OCI-LY1 (cell line): ENCODE measurements at regions not wholly inside any gene's neighbourhood (a gene's known extent, or its start where the extent isn't known, plus 50 kb on each side); places are given as distances from the start of the nearest gene placed in this dataset.

ENCODE experiments used
- H2AFZ ChIP-seq: fragments of 200-600 bp; sonication (generic), shearing (Covaris generic); 2 replicates; pipeline ENCODE4 v1.6.0; 2014; ENCODE audit warnings: antibody characterized with exemption, mild to moderate bottlenecking, low read length
- H3F3A ChIP-seq: fragments of 200-600 bp; sonication (generic), shearing (Covaris generic); 2 replicates; pipeline ENCODE4 v1.6.0; 2014; ENCODE audit warnings: mild to moderate bottlenecking, antibody characterized with exemption, low read length, moderate library complexity; ENCODE audit not compliant: insufficient read depth
- H3K27ac ChIP-seq: fragments of 200-600 bp; sonication (generic); 2 replicates; pipeline ENCODE4 v1.5.1; 2014; ENCODE audit warnings: low read length, mixed run types, mild to moderate bottlenecking, low read depth; ENCODE audit not compliant: poor library complexity, severe bottlenecking
- H3K27me3 ChIP-seq: fragments of 200-600 bp; sonication (generic); 2 replicates; pipeline ENCODE4 v1.6.0; 2014; ENCODE audit warnings: antibody characterized with exemption, mild to moderate bottlenecking, low read length, moderate library complexity; ENCODE audit not compliant: insufficient read depth
- H3K36me3 ChIP-seq: fragments of 200-600 bp; sonication (generic); 2 replicates; pipeline ENCODE4 v1.6.1; 2014; ENCODE audit warnings: mild to moderate bottlenecking, antibody characterized with exemption, low read length, moderate library complexity, mixed read lengths; ENCODE audit not compliant: insufficient read depth
- H3K4me1 ChIP-seq: fragments of 200-600 bp; sonication (generic); 2 replicates; pipeline ENCODE4 v1.5.1; 2014; ENCODE audit warnings: mild to moderate bottlenecking, low read length, moderate library complexity; ENCODE audit not compliant: insufficient read depth, severe bottlenecking
- H3K4me2 ChIP-seq: fragments of 200-600 bp; sonication (generic), shearing (Covaris generic); 2 replicates; pipeline ENCODE4 v1.6.1; 2014; ENCODE audit warnings: low read length
- H3K4me3 ChIP-seq: fragments of 200-600 bp; sonication (generic); 2 replicates; pipeline ENCODE4 v1.5.1; 2014; ENCODE audit warnings: low read length, low read depth, mild to moderate bottlenecking, mixed read lengths; ENCODE audit not compliant: poor library complexity, severe bottlenecking
- H3K79me2 ChIP-seq: fragments of 200-600 bp; shearing (Covaris generic); 2 replicates; pipeline ENCODE4 v1.6.1; 2016; ENCODE audit warnings: mixed run types, low read length, mixed read lengths; ENCODE audit not compliant: insufficient read depth
- H3K9ac ChIP-seq: fragments of 200-600 bp; sonication (generic), shearing (Covaris generic); 2 replicates; pipeline ENCODE4 v1.6.1; 2014; ENCODE audit warnings: mild to moderate bottlenecking, low read length, mixed read lengths
- H3K9me2 ChIP-seq: fragments of 200-600 bp; sonication (generic), shearing (Covaris generic); 2 replicates; pipeline ENCODE4 v1.6.1; 2014; ENCODE audit warnings: low read depth, mild to moderate bottlenecking, low read length, mixed read lengths
- H3K9me3 ChIP-seq: fragments of 200-600 bp; shearing (Covaris generic); 2 replicates; pipeline ENCODE4 v1.6.1; 2014; ENCODE audit warnings: low read length, mixed read lengths
- H4K20me1 ChIP-seq: fragments of 200-600 bp; sonication (generic), shearing (Covaris generic); 2 replicates; pipeline ENCODE4 v1.6.0; 2016; ENCODE audit warnings: mild to moderate bottlenecking, low read length; ENCODE audit not compliant: insufficient read depth
- EZH2 ChIP-seq: fragments of 200-600 bp; sonication (generic), shearing (Covaris generic); IDR thresholded peaks from 2 replicates; pipeline ENCODE4 v1.8.0; 2017; ENCODE audit warnings: borderline replicate concordance, mixed run types, mild to moderate bottlenecking, antibody characterized with exemption, low read length, moderate library complexity, mixed read lengths
- TF ChIP-seq, protein P1 (sequence below): fragments of 200-600 bp; sonication (generic), shearing (Covaris generic); IDR thresholded peaks from 2 replicates; pipeline ENCODE4 v1.5.1; 2017; ENCODE audit warnings: mild to moderate bottlenecking, antibody characterized with exemption, low read length, moderate library complexity, mixed read lengths

DNA sequence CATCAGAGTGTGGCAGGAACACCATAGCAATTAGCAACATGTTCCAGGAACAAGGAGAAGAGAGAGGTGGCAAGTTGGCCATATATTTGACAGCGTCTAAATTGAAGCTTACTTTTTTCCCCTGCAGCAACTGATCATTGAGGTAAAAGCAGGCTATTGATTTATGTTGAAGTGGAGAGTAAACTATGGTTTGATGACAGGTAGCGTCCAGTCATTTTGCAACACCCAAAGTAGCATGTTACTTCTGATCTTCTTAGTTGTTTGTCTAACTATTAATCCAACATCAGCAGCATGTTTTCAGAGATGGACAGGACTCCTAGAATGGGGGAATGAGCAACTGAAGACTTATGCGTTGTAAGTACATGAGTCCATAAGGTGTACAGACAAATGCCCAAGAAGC, 225.8 kb downstream of the ZPLD1 start:
- no peaks in the 10 kb centered on the region for H3K9me2 ChIP-seq
- H4K20me1 ChIP-seq, result no peaks in the 10 kb centered on the region
- H3F3A ChIP-seq, result no peaks in the 10 kb centered on the region
- no peaks in the 10 kb centered on the region for H3K4me1 ChIP-seq
- H3K4me3 ChIP-seq, result no peak overlapping the region
- H3K27ac ChIP-seq, result no peak overlapping the region
- H3K79me2 ChIP-seq, result no peaks in the 10 kb centered on the region
- no peak overlapping the region for H3K4me2 ChIP-seq
- no peaks in the 10 kb centered on the region for H3K9me3 ChIP-seq
- no peak overlapping the region for H3K9ac ChIP-seq
- no peak overlapping the region for H2AFZ ChIP-seq
- H3K36me3 ChIP-seq, result no peaks in the 10 kb centered on the region
- no peak for TF ChIP-seq EZH2
- TF ChIP-seq, protein P1, sequence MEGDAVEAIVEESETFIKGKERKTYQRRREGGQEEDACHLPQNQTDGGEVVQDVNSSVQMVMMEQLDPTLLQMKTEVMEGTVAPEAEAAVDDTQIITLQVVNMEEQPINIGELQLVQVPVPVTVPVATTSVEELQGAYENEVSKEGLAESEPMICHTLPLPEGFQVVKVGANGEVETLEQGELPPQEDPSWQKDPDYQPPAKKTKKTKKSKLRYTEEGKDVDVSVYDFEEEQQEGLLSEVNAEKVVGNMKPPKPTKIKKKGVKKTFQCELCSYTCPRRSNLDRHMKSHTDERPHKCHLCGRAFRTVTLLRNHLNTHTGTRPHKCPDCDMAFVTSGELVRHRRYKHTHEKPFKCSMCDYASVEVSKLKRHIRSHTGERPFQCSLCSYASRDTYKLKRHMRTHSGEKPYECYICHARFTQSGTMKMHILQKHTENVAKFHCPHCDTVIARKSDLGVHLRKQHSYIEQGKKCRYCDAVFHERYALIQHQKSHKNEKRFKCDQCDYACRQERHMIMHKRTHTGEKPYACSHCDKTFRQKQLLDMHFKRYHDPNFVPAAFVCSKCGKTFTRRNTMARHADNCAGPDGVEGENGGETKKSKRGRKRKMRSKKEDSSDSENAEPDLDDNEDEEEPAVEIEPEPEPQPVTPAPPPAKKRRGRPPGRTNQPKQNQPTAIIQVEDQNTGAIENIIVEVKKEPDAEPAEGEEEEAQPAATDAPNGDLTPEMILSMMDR, result no peak
- no peaks in the 10 kb centered on the region for H3K27me3 ChIP-seq

DNA sequence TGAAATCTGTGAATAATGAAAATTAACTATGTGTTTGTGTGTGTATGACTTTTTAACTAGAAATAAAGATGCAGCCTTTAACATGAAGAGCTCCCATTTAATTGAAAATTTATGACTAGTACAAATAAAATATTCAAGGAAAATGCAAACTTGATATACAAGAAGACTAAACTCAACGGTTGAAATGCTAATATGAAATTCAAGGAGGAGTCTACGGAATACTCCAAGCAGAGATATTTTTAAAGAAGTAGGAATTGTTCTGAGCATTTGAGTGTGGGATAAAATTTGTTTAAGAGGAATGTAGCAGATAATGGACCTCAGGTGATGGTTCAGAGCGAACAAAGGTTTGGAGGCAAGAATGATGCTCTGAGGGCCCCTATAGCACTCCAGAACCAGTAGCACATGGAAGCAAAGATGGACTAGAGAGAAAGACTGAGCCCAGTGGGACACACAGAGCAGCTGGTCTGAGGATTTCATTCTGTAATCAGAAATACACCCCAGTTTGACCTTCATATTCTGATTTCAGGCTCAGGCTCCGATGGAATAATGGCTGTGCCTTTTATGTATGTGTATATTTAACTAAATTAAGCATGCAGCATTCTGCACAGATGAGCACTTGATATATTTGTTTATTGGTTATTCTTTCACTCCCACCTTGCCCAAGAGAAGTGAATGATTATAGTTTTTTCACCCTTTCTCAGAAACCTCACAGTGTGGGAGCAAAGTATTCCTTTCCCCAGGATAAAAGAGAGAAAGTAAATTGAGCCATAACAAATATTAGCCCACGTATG, 227.1 kb downstream of the ZPLD1 start:
- no peaks in the 10 kb centered on the region for H3K79me2 ChIP-seq
- no peak overlapping the region for H3K4me3 ChIP-seq
- no peaks in the 10 kb centered on the region for H3K9me2 ChIP-seq
- no peaks in the 10 kb centered on the region for H3F3A ChIP-seq
- H2AFZ ChIP-seq, result no peak overlapping the region
- no peak overlapping the region for H3K9ac ChIP-seq
- no peaks in the 10 kb centered on the region for H3K36me3 ChIP-seq
- no peaks in the 10 kb centered on the region for H3K9me3 ChIP-seq
- TF ChIP-seq, protein P1, result no peak
- TF ChIP-seq EZH2, result no peak
- no peaks in the 10 kb centered on the region for H3K27me3 ChIP-seq
- H3K4me2 ChIP-seq, result no peak overlapping the region
- no peaks in the 10 kb centered on the region for H3K4me1 ChIP-seq
- H4K20me1 ChIP-seq, result no peaks in the 10 kb centered on the region
- H3K27ac ChIP-seq, result no peak overlapping the region

DNA sequence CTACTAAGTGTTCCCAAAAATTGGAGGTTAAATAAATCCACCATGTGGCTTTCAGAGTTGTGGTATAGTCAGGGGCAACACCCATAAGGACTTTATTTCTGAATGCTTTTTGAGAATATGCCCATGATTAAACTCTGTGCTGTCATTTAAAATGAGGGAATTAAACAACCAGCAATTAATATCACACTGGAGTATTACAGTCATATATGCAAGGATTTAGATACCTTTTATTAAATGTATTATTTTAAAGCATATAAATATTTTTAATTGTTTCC, 227.6 kb downstream of the ZPLD1 start:
- Histone ChIP-seq H2AFZ (no peak overlapping the region), H3F3A (no peaks in the 10 kb centered on the region), H3K4me1 (no peaks in the 10 kb centered on the region), H3K36me3 (no peaks in the 10 kb centered on the region), H3K4me3 (no peak overlapping the region), H4K20me1 (no peaks in the 10 kb centered on the region), H3K27ac (no peak overlapping the region), H3K27me3 (no peaks in the 10 kb centered on the region), H3K9me2 (no peaks in the 10 kb centered on the region), H3K9ac (no peak overlapping the region), H3K4me2 (no peak overlapping the region), H3K9me3 (no peaks in the 10 kb centered on the region), H3K79me2 (no peaks in the 10 kb centered on the region)
- TF ChIP-seq EZH2, result no peak
- TF ChIP-seq, protein P1, result no peak
